ENCODE measurements at regions not wholly inside any gene's neighbourhood (a gene's known extent, or its start where the extent isn't known, plus 50 kb on each side); places are given as distances from the start of the nearest gene placed in this dataset.
"Not testable (repeated sequence)": the region's sequence is repeated elsewhere in the genome, so short reads cannot be mapped to it uniquely, and the experiment has no call there.

GRCh38 chr2:194917519-194917918, 739.5 kb upstream of the SLC39A10 start:
- no peak for DNase-seq
- intact Hi-C loops (cut with DNase I): no loop called here

GRCh38 chr2:194915485-194915884, 741.5 kb upstream of the SLC39A10 start:
- no peak for DNase-seq
- intact Hi-C loops (cut with DNase I): no loop called here

GRCh38 chr2:194907569-194907968, 749.5 kb upstream of the SLC39A10 start:
- intact Hi-C loops (cut with DNase I): no loop called here
- DNase-seq: no peak

GRCh38 chr2:194896871-194897270, 760.2 kb upstream of the SLC39A10 start:
- intact Hi-C loops (cut with DNase I): no loop called here

GRCh38 chr2:194883711-194884110, 773.3 kb upstream of the SLC39A10 start:
- no peak for DNase-seq
- intact Hi-C loops (cut with DNase I): no loop called here

More at GRCh38 chr2:194896871-194897270, 760.2 kb upstream of the SLC39A10 start:
- no peak for DNase-seq

GRCh38 chr2:194870974-194871535, 786.0 kb upstream of the SLC39A10 start:
- intact Hi-C loops (cut with DNase I): no loop called here
- no peak for DNase-seq

- intact Hi-C loops (cut with DNase I): no loop called here
- no peak for DNase-seq
These were observed 789.7 kb upstream of the SLC39A10 start for GRCh38 chr2:194867328-194867727.

- DNase-seq: peak in 3 of 10 donors; percentile 58 to 76 (median 62)
- intact Hi-C loops (cut with DNase I): no loop called here
These were observed 802.1 kb upstream of the SLC39A10 start for GRCh38 chr2:194854941-194855340.

GRCh38 chr2:194842871-194843270, 814.2 kb upstream of the SLC39A10 start:
- intact Hi-C loops (cut with DNase I): no loop called here
- peak in 1 of 10 donors; percentile 70 for DNase-seq

GRCh38 chr2:194834371-194834770, 822.7 kb upstream of the SLC39A10 start:
- DNase-seq; intact Hi-C loops (cut with DNase I): not testable (repeated sequence)

GRCh38 chr2:194826241-194826640, 830.8 kb upstream of the SLC39A10 start:
- no peak for DNase-seq
- intact Hi-C loops (cut with DNase I): no loop called here

GRCh38 chr2:194824450-194824849, 832.6 kb upstream of the SLC39A10 start:
- intact Hi-C loops (cut with DNase I): no loop called here
- DNase-seq: no peak

GRCh38 chr2:194822657-194823056, 834.4 kb upstream of the SLC39A10 start:
- intact Hi-C loops (cut with DNase I): no loop called here
- DNase-seq: no peak

- intact Hi-C loops (cut with DNase I): no loop called here
- DNase-seq: no peak
These were observed 834.9 kb upstream of the SLC39A10 start for GRCh38 chr2:194822097-194822496.

GRCh38 chr2:194819367-194819766, 837.7 kb upstream of the SLC39A10 start:
- intact Hi-C loops (cut with DNase I): no loop called here
- no peak for DNase-seq

- no peak for DNase-seq
- intact Hi-C loops (cut with DNase I): no loop called here
These were observed 841.6 kb upstream of the SLC39A10 start for GRCh38 chr2:194815475-194815874.

- DNase-seq: no peak
- intact Hi-C loops (cut with DNase I): no loop called here
These were observed 854.4 kb upstream of the SLC39A10 start for GRCh38 chr2:194802589-194802988.

- intact Hi-C loops (cut with DNase I); DNase-seq: not testable (repeated sequence)
These were observed 870.0 kb upstream of the SLC39A10 start for GRCh38 chr2:194787071-194787470.

GRCh38 chr2:194771394-194771793, 885.6 kb upstream of the SLC39A10 start:
- DNase-seq; intact Hi-C loops (cut with DNase I): not testable (repeated sequence)

- intact Hi-C loops (cut with DNase I): no loop called here
- DNase-seq: no peak
These were observed 888.0 kb upstream of the SLC39A10 start for GRCh38 chr2:194769030-194769429.

GRCh38 chr2:194765723-194766122, 891.3 kb upstream of the SLC39A10 start:
- DNase-seq: peak in 5 of 10 donors; percentile 5 to 72 (median 21)
- intact Hi-C loops (cut with DNase I): no loop called here

- DNase-seq: no peak
- intact Hi-C loops (cut with DNase I): no loop called here
These were observed 906.1 kb upstream of the SLC39A10 start for GRCh38 chr2:194750926-194751325.
